ENCODE measurements at regions not wholly inside any gene's neighbourhood (a gene's known extent, or its start where the extent isn't known, plus 50 kb on each side); places are given as distances from the start of the nearest gene placed in this dataset.

DNA sequence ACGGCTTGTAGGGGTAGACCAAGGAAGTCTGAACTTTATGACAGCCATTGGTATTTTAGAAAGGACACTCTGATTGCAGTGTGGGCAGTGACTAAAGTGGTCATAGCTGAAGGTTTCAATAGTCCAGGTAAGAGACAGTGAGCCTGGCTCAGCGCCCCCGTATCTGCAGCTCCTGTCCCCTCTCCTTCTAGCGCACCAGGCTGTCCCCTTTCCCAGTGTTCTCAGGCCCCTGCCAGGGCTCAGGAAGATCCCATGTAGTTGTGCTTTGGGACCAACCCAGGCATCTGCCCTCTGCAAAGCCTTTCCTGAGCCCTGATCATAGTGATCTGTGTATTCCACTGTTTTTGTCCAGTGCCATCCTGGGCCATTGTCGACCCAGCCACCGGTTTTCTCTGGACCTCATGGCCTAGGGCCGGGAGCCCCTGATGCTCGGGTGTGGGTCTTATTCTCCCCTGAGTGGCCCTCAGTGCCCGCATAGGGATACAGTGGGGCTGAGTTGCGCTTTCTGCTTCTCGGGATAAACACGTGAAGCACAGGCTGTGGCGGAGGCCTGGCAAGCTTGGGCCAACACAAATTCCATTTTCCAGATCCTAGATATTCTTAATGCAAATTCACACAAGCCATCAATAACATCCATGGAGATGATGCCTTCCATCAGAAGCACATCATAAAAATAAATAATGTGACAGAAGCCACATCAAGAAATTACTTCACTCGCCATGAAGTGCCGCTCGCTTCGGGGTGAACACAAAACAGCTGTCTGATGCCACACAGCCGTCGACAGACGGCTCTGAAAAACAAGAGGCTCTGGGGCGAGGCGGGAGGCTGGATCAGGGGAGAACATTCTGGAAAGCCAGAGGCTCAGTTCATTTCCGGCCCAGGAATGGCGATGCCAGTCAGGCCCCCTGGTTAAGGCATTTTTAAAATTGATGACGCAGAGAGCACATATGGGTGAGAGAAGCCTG lies 805.0 kb downstream of the TBC1D22A start:
- DNase-seq (ENCODE audit: insufficient read length, low spot score) (no peak), FAIRE-seq (no peak)
- TF ChIP-seq, protein P1, sequence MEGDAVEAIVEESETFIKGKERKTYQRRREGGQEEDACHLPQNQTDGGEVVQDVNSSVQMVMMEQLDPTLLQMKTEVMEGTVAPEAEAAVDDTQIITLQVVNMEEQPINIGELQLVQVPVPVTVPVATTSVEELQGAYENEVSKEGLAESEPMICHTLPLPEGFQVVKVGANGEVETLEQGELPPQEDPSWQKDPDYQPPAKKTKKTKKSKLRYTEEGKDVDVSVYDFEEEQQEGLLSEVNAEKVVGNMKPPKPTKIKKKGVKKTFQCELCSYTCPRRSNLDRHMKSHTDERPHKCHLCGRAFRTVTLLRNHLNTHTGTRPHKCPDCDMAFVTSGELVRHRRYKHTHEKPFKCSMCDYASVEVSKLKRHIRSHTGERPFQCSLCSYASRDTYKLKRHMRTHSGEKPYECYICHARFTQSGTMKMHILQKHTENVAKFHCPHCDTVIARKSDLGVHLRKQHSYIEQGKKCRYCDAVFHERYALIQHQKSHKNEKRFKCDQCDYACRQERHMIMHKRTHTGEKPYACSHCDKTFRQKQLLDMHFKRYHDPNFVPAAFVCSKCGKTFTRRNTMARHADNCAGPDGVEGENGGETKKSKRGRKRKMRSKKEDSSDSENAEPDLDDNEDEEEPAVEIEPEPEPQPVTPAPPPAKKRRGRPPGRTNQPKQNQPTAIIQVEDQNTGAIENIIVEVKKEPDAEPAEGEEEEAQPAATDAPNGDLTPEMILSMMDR (IDR thresholded peaks at IDR 0.05; ENCODE audit: insufficient read depth, missing control alignments), result no peak

DNA sequence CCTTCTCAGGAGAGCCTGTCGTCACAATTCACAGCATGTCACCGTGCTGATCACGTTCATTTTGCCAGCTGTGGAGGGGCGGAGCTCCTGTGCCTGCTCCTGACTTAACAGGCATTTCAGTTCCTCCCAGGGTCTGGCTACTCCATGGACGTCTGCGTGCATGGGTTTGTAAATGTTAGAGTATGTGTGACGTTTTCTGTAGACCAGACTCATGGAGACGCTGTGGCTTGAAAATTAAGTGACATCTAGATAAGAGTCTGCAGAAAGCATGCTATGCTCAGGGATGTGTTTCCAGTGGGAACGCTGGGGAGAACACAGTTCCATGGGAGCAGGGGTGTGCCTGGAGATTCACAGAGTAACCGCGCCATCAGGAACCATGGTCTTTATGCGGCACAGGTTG lies 804.0 kb downstream of the TBC1D22A start:
- FAIRE-seq (no peak), DNase-seq (ENCODE audit: insufficient read length, low spot score) (no peak)
- TF ChIP-seq, protein P1 (IDR thresholded peaks at IDR 0.05; ENCODE audit: insufficient read depth, missing control alignments), result no peak

DNA sequence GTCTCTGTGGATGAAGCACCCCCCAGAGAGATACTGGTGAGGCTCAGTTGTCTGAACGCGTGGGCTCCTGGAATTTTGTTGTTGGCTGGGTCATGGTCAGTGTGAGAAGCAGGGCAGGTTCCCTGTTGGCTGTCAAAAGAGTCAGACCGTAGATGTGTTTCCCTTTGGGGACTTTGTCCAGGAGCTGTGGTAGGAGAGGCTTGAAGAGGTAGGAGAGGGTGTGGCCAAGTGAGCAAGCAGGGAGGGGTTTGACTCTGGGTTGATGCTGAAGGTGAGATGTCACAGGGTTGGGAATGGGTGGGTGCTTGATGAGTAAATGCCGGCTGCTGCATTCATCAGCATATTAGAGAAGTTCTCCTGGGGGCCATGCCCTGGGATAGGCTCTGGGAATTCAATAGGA lies 803.2 kb downstream of the TBC1D22A start:
- no peak for DNase-seq (ENCODE audit: insufficient read length, low spot score)
- TF ChIP-seq, protein P1 (IDR thresholded peaks at IDR 0.05; ENCODE audit: insufficient read depth, missing control alignments), result no peak
- FAIRE-seq, result no peak

DNA sequence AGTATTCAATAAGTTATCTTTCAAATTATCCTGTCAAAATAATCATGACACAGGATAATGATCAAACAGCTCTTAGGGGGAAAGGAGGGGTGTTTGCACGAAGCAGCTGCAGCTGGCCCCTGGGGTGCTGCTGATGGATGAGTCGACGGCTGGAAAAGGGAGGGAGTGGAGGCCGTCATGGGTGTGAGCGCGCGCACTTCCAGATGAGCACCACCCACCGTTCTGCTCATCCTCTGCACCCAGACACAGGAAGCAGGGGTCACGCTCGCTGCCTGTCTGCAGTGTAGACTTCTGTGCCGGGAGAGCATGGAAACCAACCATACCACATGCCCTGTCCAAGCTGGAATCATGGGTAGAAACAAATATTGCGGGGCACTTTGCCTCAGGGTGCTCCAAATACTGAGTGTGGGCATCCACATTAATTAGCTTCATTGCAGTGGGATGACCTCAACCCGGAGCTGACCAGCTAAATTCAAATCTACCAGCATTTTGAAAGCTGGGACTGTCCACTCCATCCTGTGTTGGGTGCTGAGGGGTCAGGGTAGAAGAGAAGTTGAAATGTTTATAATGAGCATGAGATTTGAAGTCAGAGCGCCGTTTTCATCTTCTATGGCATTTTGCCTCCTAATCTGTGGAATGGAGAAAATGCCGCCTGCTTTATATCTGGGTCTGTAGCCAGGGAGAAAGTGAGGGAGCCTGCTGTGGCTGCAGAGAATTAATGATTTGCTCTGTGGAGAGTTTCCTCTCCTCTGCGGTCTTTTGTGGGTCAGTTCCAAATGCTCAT lies 802.4 kb downstream of the TBC1D22A start:
- TF ChIP-seq, protein P1 (IDR thresholded peaks at IDR 0.05; ENCODE audit: insufficient read depth, missing control alignments), result no peak
- FAIRE-seq (no peak), DNase-seq (ENCODE audit: insufficient read length, low spot score) (no peak)

DNA sequence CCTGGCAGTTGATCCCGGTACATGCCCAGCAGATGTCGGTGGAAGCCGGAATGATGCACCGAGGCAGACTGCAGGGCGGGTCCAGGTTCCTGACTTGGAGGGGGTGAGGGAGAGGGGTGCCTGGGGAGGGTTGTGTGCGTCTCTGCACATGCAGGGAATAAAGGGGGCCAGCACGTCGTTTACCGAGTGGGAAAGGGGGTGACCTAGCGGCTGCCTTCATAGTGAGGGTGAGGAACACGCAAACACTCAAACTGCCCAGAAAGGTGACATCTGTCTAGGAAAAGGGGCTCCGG lies 801.7 kb downstream of the TBC1D22A start:
- FAIRE-seq (no peak), DNase-seq (ENCODE audit: insufficient read length, low spot score) (no peak)
- TF ChIP-seq, protein P1 (IDR thresholded peaks at IDR 0.05; ENCODE audit: insufficient read depth, missing control alignments), result no peak

DNA sequence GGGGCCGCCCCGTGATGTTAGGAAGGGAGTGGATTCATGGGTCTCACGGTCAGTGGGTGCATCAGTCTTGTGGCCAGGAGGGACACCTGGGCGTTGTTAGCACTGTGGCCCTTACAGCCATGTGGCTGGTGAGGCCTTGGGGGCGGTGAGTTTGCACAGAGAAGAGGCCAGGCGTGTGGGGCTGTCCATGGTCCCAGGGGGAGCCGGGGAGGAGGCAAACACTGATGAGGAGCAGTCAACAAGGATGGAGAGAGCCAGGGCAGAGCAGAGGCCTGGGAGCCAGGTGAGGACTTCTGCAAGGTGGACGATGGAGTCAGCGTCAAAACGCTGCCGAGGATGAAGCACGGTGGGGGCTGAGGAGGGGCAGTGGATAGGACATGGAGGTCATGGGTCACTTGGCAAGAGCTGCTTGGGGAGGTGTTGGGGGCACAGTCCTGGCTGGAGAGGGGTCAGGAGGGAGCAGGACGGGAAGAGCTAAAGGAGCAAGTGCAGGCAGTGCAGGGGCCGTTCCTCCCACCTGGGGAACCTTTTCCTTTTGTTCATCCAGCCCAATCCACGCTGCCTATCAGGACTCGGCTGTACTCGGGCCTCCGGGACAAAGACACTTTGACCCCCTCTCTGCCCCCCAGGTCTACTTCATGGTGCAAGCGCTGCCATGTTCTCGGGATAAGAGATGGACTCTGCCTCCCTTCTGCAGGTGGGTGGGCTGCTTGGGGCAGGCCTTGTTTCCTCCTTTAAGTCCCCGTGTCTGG lies 801.1 kb downstream of the TBC1D22A start:
- DNase-seq (ENCODE audit: insufficient read length, low spot score) (no peak), FAIRE-seq (no peak)
- TF ChIP-seq, protein P1 (IDR thresholded peaks at IDR 0.05; ENCODE audit: insufficient read depth, missing control alignments), result no peak

Measured in D721Med (cell line).